ENCODE measurements at regions not wholly inside any gene's neighbourhood (a gene's known extent, or its start where the extent isn't known, plus 50 kb on each side); places are given as distances from the start of the nearest gene placed in this dataset.

- no peak for TF ChIP-seq CTCF (IDR thresholded peaks at IDR 0.05; ENCODE audit: insufficient read depth, low read length, poor library complexity, severe bottlenecking)
- no peaks in the 10 kb centered on the region for H3K27me3 ChIP-seq (ENCODE audit: control insufficient read depth, insufficient read depth, low read length)
- H3K36me3 ChIP-seq (ENCODE audit: control insufficient read depth, insufficient read depth, low read length): no peaks in the 10 kb centered on the region
- no peak overlapping the region for H3K4me3 ChIP-seq (ENCODE audit: low read depth, low read length)
- no peak for DNase-seq (ENCODE audit: low read depth)
These were observed 218.5 kb upstream of the CDH12 start for GRCh38 chr5:23071682-23072081.

GRCh38 chr5:23064710-23065109 lies 211.6 kb upstream of the CDH12 start:
- no peaks in the 10 kb centered on the region for H3K27me3 ChIP-seq (ENCODE audit: control insufficient read depth, insufficient read depth, low read length)
- no peak for TF ChIP-seq CTCF (IDR thresholded peaks at IDR 0.05; ENCODE audit: insufficient read depth, low read length, poor library complexity, severe bottlenecking)
- no peaks in the 10 kb centered on the region for H3K36me3 ChIP-seq (ENCODE audit: control insufficient read depth, insufficient read depth, low read length)
- DNase-seq (ENCODE audit: low read depth): no peak
- H3K4me3 ChIP-seq (ENCODE audit: low read depth, low read length): no peak overlapping the region

DNA sequence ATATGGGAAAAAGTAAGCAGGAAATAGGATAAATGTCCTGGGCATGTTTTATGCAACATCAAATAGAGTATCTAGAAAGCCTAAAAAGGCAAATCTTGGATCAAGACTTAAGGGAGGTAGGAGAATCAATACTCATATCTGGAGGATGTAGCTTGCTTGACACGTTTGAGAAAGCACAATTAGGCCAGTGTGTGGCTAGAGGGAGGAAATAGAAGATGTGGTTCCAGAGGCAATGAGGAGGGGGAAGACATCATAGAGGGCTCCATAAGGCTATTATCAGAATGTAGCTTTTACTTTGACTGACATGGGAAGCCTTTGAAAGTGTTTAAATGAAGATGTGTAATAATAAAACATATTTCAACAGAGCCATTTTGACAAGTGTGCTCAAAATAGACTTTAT lies 200.7 kb upstream of the CDH12 start:
- no peak for TF ChIP-seq CTCF (IDR thresholded peaks at IDR 0.05; ENCODE audit: insufficient read depth, low read length, poor library complexity, severe bottlenecking)
- H3K4me3 ChIP-seq (ENCODE audit: low read depth, low read length): no peak overlapping the region
- no peaks in the 10 kb centered on the region for H3K36me3 ChIP-seq (ENCODE audit: control insufficient read depth, insufficient read depth, low read length)
- no peak for DNase-seq (ENCODE audit: low read depth)
- H3K27me3 ChIP-seq (ENCODE audit: control insufficient read depth, insufficient read depth, low read length): no peaks in the 10 kb centered on the region

GRCh38 chr5:23042226-23042625 lies 189.1 kb upstream of the CDH12 start:
- TF ChIP-seq CTCF (IDR thresholded peaks at IDR 0.05; ENCODE audit: insufficient read depth, low read length, poor library complexity, severe bottlenecking): no peak
- no peak for DNase-seq (ENCODE audit: low read depth)
- Histone ChIP-seq H3K27me3 (ENCODE audit: control insufficient read depth, insufficient read depth, low read length) (no peaks in the 10 kb centered on the region), H3K36me3 (ENCODE audit: control insufficient read depth, insufficient read depth, low read length) (no peaks in the 10 kb centered on the region), H3K4me3 (ENCODE audit: low read depth, low read length) (no peak overlapping the region)

DNA sequence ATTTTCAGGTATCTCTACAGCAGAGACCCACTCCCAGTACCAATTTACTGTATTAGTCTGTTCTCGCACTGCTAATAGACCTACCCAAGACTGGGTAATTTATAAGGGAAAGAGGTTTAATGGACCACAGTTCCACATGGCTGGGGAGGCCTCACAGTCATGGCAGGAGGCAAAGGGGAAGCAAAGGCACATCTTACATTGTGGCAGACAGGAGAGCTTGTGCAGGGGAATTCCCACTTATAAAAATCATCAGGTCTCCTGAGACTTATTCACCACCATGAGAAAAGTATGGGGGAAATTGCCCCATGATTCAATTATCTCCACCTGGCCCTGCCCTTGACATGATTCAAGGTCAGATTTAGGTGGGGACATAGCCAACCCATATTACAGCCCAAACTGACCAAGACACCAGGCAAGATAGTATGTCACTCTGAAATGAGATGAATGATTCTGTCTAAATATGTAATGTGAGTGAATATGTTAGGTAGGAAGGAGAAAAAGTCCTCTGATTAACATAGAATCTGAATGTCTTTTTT lies 182.5 kb upstream of the CDH12 start:
- no peak overlapping the region for H3K4me3 ChIP-seq (ENCODE audit: low read depth, low read length)
- H3K36me3 ChIP-seq (ENCODE audit: control insufficient read depth, insufficient read depth, low read length): no peaks in the 10 kb centered on the region
- no peak for DNase-seq (ENCODE audit: low read depth)
- no peak for TF ChIP-seq CTCF (IDR thresholded peaks at IDR 0.05; ENCODE audit: insufficient read depth, low read length, poor library complexity, severe bottlenecking)
- H3K27me3 ChIP-seq (ENCODE audit: control insufficient read depth, insufficient read depth, low read length): no peaks in the 10 kb centered on the region

DNA sequence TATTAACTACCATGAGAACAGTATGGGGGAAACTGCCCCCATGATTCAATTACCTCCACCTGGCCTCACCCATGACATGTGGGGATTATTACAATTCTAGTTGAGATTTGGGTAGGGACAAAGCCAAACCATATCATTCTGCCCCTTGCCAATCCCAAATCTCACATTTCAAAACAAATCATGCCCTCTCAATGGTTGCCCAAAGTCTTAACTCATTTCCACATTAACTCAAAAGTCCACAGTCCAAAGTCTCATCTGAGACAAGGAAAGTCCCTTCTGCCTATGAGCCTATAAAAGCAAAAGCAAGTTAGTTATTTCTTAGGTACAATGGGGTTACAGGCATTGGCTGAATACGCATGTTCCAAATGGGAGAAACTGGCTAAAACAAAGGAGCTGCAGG lies 180.7 kb upstream of the CDH12 start:
- Histone ChIP-seq H3K36me3 (ENCODE audit: control insufficient read depth, insufficient read depth, low read length) (no peaks in the 10 kb centered on the region), H3K4me3 (ENCODE audit: low read depth, low read length) (no peak overlapping the region), H3K27me3 (ENCODE audit: control insufficient read depth, insufficient read depth, low read length) (no peaks in the 10 kb centered on the region)
- DNase-seq (ENCODE audit: low read depth): no peak
- no peak for TF ChIP-seq CTCF (IDR thresholded peaks at IDR 0.05; ENCODE audit: insufficient read depth, low read length, poor library complexity, severe bottlenecking)
